K562 (cell line): ENCODE measurements at regions not wholly inside any gene's neighbourhood (a gene's known extent, or its start where the extent isn't known, plus 50 kb on each side); places are given as distances from the start of the nearest gene placed in this dataset.

Experiments
- ATAC-seq: fragments of 200-7000 bp; cut with Tn5 transposase; 3 replicates; pipeline ENCODE4 v1.9.1; 2020; ENCODE audit warnings: moderate library complexity
- BruUV-seq: library from RNA; stranded (reverse); fragments of 400-500 nt; replicated peaks from 2 replicates; lab custom pipeline; 2021; lab: Mats Ljungman, UMichigan
- CTCF ChIA-PET: fragments of 300-600 bp; formaldehyde crosslinking; extraction: SDS; loops from one replicate; lab custom pipeline; 2021; ENCODE audit warnings: low intra/inter-chr PET ratio; lab: Yijun Ruan, JAX
- POLR2A ChIA-PET: fragments of 300-600, 350-650 bp; sonication (Branson Sonifier 250); formaldehyde crosslinking; extraction: SDS; loops from one replicate; lab custom pipeline; 2021; ENCODE audit warnings: antibody characterized with exemption, inconsistent platforms; lab: Yijun Ruan, JAX
- DNase-seq, 4 experiments: peaks; one replicate each; pipeline versions ENCODE4 v3.0.0 to v3.0.0-alpha.2; 2011 to 2018; ENCODE audit warnings: low spot score in 3 of 4, mixed read lengths in 3 of 4; ENCODE audit errors: extremely low read depth in 1 of 4
- FAIRE-seq: peaks from 2 replicates; lab custom pipeline; 2011; peaks lifted over from hg19 to GRCh38; lab: Jason Lieb, UNC
- H2AFZ ChIP-seq: 2 replicates; pipeline ENCODE4 v1.6.0; 2011; ENCODE audit warnings: low read depth, low read length, control low read depth, inconsistent platforms
- H3K27ac ChIP-seq: fragments of 200-600 bp; 3 replicates; pipeline ENCODE4 v1.8.0; 2011; ENCODE audit warnings: low read depth, mild to moderate bottlenecking, control low read depth, inconsistent platforms, low read length, moderate library complexity, mixed read lengths; ENCODE audit errors: extremely low read depth
- H3K27me3 ChIP-seq, 2 experiments: fragments of 300-600 bp in 1 of 2; 2 replicates in 1 of 2; 3 replicates in 1 of 2; pipeline versions ENCODE4 v1.6.0 to v1.8.0; 2011; ENCODE audit warnings: inconsistent platforms in 2 of 2, low read length in 2 of 2, mild to moderate bottlenecking in 1 of 2, mixed read lengths in 1 of 2, moderate library complexity in 1 of 2; ENCODE audit not compliant: control insufficient read depth in 2 of 2, insufficient read depth in 2 of 2
- H3K36me3 ChIP-seq: fragments of 300-600 bp; 3 replicates; pipeline ENCODE4 v1.8.0; 2011; ENCODE audit warnings: mild to moderate bottlenecking, low read length, inconsistent platforms; ENCODE audit not compliant: control insufficient read depth, insufficient read depth
- H3K4me1 ChIP-seq, 2 experiments: fragments of 200-600 bp in 1 of 2; replicated peaks in 1 of 2; 2 replicates in 1 of 2; 3 replicates in 1 of 2; pipeline versions ENCODE4 v1.5.1 to v1.8.0; 2011; ENCODE audit warnings: inconsistent platforms in 2 of 2, low read length in 2 of 2, mild to moderate bottlenecking in 1 of 2, mixed read lengths in 1 of 2, moderate library complexity in 1 of 2; ENCODE audit not compliant: control insufficient read depth in 2 of 2, insufficient read depth in 2 of 2
- H3K4me2 ChIP-seq: 2 replicates; pipeline ENCODE4 v1.6.1; 2011; ENCODE audit warnings: low read length, control low read depth, inconsistent platforms, mixed read lengths; ENCODE audit not compliant: insufficient read depth
- H3K4me3 ChIP-seq: fragments of 200-600 bp; sonication (generic), shearing (Covaris generic); 2 replicates; pipeline ENCODE4 v1.5.1; 2016; ENCODE audit warnings: control low read depth, inconsistent platforms
- H3K79me2 ChIP-seq: fragments of 200-600 bp; 3 replicates; pipeline ENCODE4 v1.8.0; 2011; ENCODE audit warnings: low read length, inconsistent platforms; ENCODE audit not compliant: control insufficient read depth, insufficient read depth
- H3K9ac ChIP-seq, 2 experiments: 2 replicates each; pipeline versions ENCODE4 v1.6.0 to v1.6.1; 2011; ENCODE audit warnings: low read depth in 2 of 2, low read length in 2 of 2, control low read depth in 1 of 2, inconsistent platforms in 1 of 2, mild to moderate bottlenecking in 1 of 2, mixed read lengths in 1 of 2; ENCODE audit not compliant: insufficient read depth in 1 of 2
- H3K9me1 ChIP-seq: one replicate; pipeline ENCODE4 v1.6.0; 2011; ENCODE audit warnings: inconsistent platforms, mild to moderate bottlenecking, low read length, moderate library complexity; ENCODE audit not compliant: control insufficient read depth, insufficient read depth
- H3K9me3 ChIP-seq: replicated peaks from 2 replicates; pipeline ENCODE4 v1.5.1; 2011; ENCODE audit warnings: low read depth, low read length, inconsistent platforms; ENCODE audit not compliant: control insufficient read depth, insufficient read depth
- H4K20me1 ChIP-seq: replicated peaks from 2 replicates; pipeline ENCODE4 v1.6.1; 2011; ENCODE audit warnings: low read length, inconsistent platforms, mixed read lengths; ENCODE audit not compliant: control insufficient read depth, insufficient read depth
- BACH1 ChIP-seq: fragments of 200-800 bp; sonication (Bioruptor generic); IDR thresholded peaks from 2 replicates; pipeline ENCODE4 v1.6.1; 2016; ENCODE audit warnings: missing genetic modification characterization, missing compliant biosample characterization
- DLX4 ChIP-seq: fragments of 250-450 bp; sonication (Bioruptor Pico); IDR thresholded peaks from 2 replicates; pipeline ENCODE4 v1.6.1; 2021; ENCODE audit warnings: mild to moderate bottlenecking
- EGR1 ChIP-seq: fragments of 450-650 bp; conservative IDR thresholded peaks from 2 replicates; pipeline ENCODE4 v1.6.1; 2017; ENCODE audit warnings: mild to moderate bottlenecking
- ERF ChIP-seq: fragments of 450-650 bp; formaldehyde crosslinking; IDR thresholded peaks from 2 replicates; pipeline ENCODE4 v1.4.0; 2020; ENCODE audit warnings: mild to moderate bottlenecking, mixed read lengths
- GABPB2 ChIP-seq: fragments of 250-450 bp; sonication (Bioruptor Pico); conservative IDR thresholded peaks from 2 replicates; pipeline ENCODE4 v1.5.1; 2021; ENCODE audit warnings: mild to moderate bottlenecking
- HMG20A ChIP-seq: fragments of 450-650 bp; formaldehyde crosslinking; conservative IDR thresholded peaks from 2 replicates; pipeline ENCODE4 v1.4.0; 2020; ENCODE audit warnings: mild to moderate bottlenecking, mixed read lengths
- HMG20B ChIP-seq: fragments of 250-450 bp; sonication (Bioruptor Pico); IDR thresholded peaks from 2 replicates; pipeline ENCODE4 v1.5.0; 2021; ENCODE audit warnings: mild to moderate bottlenecking
- KDM2B ChIP-seq: fragments of 250-450 bp; sonication (Bioruptor Pico); IDR thresholded peaks from 2 replicates; pipeline ENCODE4 v1.8.0; 2021; ENCODE audit warnings: mild to moderate bottlenecking, moderate library complexity
- MLX ChIP-seq, 2 experiments: fragments of 450-650 bp in 1 of 2; sonication (generic) in 1 of 2; formaldehyde crosslinking; conservative IDR thresholded peaks; 2 replicates each; pipeline versions ENCODE4 v1.4.0 to v1.8.1; 2020 to 2022; ENCODE audit warnings: mild to moderate bottlenecking in 1 of 2, missing genetic modification reagents in 1 of 2
- SREBF2 ChIP-seq: sonication (generic); formaldehyde crosslinking; IDR thresholded peaks from 2 replicates; pipeline ENCODE4 v1.4.0; 2020; ENCODE audit warnings: mild to moderate bottlenecking, missing genetic modification reagents
- TFAM ChIP-seq: fragments of 250-450 bp; sonication (Bioruptor Pico); conservative IDR thresholded peaks from 2 replicates; pipeline ENCODE4 v1.5.0; 2021; ENCODE audit warnings: mild to moderate bottlenecking, moderate library complexity
- U2AF2 ChIP-seq: fragments of 200-400 bp; formaldehyde crosslinking; optimal IDR thresholded peaks from 2 replicates; pipeline ENCODE3; 2017; ENCODE audit warnings: low read depth, mild to moderate bottlenecking, low read length
- ZBTB17 ChIP-seq: fragments of 450-650 bp; formaldehyde crosslinking; IDR thresholded peaks from 2 replicates; pipeline ENCODE4 v1.4.0; 2020; ENCODE audit warnings: mild to moderate bottlenecking
- ZFP30 ChIP-seq: fragments of 250-450 bp; sonication (Bioruptor Pico); IDR thresholded peaks from 2 replicates; pipeline ENCODE4 v1.8.0; 2022; ENCODE audit warnings: moderate library complexity, mild to moderate bottlenecking, inconsistent platforms, borderline replicate concordance
- ZNF778 ChIP-seq: fragments of 450-650 bp; formaldehyde crosslinking; IDR thresholded peaks from 2 replicates; pipeline ENCODE4 v1.4.0; 2020; ENCODE audit warnings: mild to moderate bottlenecking, moderate library complexity
- WGBS: fragments of 100-300 bp; shearing (Covaris generic); methylation state at CpG from one replicate; pipeline ENCODE4 v1.1.6; 2016; ENCODE audit warnings: low coverage, mixed read lengths; ENCODE audit not compliant: insufficient coverage; ENCODE audit errors: missing lambda C conversion rate; 5-methylcytosine and 5-hydroxymethylcytosine counted together
- in situ Hi-C: fragments of 300-500 bp; cut with MboI; formaldehyde crosslinking; loops from 4 replicates; pipeline ENCODE4 v1.15.0; 2018; ENCODE audit warnings: inconsistent platforms, mixed read lengths
- intact Hi-C: fragments of 100-400 bp; cut with micrococcal nuclease; formaldehyde crosslinking; loops from 2 replicates; pipeline ENCODE4 v1.14.2; 2022

GRCh38 chr10:2329082-2329481, 591.8 kb upstream of the ADARB2 start (continued):
- no peak for TF ChIP-seq TFAM (CRISPR knock-in tag)
- no peak for TF ChIP-seq DLX4
- TF ChIP-seq SREBF2 (CRISPR knock-in tag) = no peak
- TF ChIP-seq GABPB2 (CRISPR knock-in tag) = no peak
- no peak for TF ChIP-seq ZBTB17 (CRISPR knock-in tag)
- TF ChIP-seq HMG20B (CRISPR knock-in tag) = no peak
- no peak for TF ChIP-seq HMG20A (CRISPR knock-in tag)
- TF ChIP-seq ZNF778 (CRISPR knock-in tag) = no peak
- no peak for TF ChIP-seq EGR1
- no peak for TF ChIP-seq KDM2B (CRISPR knock-in tag)
- no peak for TF ChIP-seq BACH1 (tag)
- no peak for TF ChIP-seq MLX (CRISPR knock-in tag; conservative IDR thresholded peaks at IDR 0.05)
- TF ChIP-seq, all 486 proteins: peak for 0

DNA sequence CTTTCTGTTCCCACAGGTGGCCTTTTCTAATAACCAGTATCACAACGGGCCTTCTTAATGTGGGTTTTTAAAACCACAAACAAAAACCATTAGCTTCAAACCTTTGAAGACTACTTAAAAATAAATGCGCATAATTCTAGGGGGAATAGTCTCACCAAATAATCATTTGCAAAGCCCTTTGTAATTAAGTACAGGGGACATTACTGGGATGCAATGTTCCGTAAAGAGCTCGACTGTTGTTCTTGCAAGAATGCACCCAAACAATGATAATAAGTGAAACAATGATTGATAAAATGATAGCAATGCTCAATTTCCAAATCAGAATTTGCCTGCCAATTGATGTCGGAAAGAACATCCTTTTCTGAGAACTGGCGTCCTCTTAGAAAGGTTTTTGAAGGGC, 589.1 kb upstream of the ADARB2 start:
- no peak for FAIRE-seq

More for the DNA sequence above, 589.1 kb upstream of the ADARB2 start:
- POLR2A ChIA-PET = no interaction called here
- no peak for DNase-seq
- no peak overlapping the region for H3K4me3 ChIP-seq
- no peaks in the 10 kb centered on the region for H3K36me3 ChIP-seq
- no peaks in the 10 kb centered on the region for H3K9me1 ChIP-seq
- H3K27me3 ChIP-seq = peaks cover 0 to 14% of the 10 kb centered on the region in 2 experiments; a peak in 2 of 5 replicates
- CTCF ChIA-PET = no interaction called here
- H3K79me2 ChIP-seq = no peaks in the 10 kb centered on the region
- H4K20me1 ChIP-seq = no peaks in the 10 kb centered on the region
- H3K9me3 ChIP-seq = no peaks in the 10 kb centered on the region
- H3K4me2 ChIP-seq = no peak overlapping the region
- ATAC-seq = no peak
- TF ChIP-seq ERF (CRISPR knock-in tag) = no peak
- no peak for TF ChIP-seq ZFP30
- TF ChIP-seq U2AF2 = no peak
- in situ Hi-C loops = no loop called here
- H3K4me1 ChIP-seq = no peaks in the 10 kb centered on the region
- intact Hi-C loops = no loop called here
- H3K9ac ChIP-seq = no peak overlapping the region
- no peak overlapping the region for H3K27ac ChIP-seq
- 0% methylated on average over 6 of the region's 6 CpGs for WGBS
- BruUV-seq = no TSS peak
- no peak overlapping the region for H2AFZ ChIP-seq
